SJSA1 (cell line): ENCODE measurements at regions not wholly inside any gene's neighbourhood (a gene's known extent, or its start where the extent isn't known, plus 50 kb on each side); places are given as distances from the start of the nearest gene placed in this dataset.

Source experiments
- DNase-seq, 2 experiments: peaks; one replicate each; pipeline ENCODE4 v3.0.0-alpha.2; 2015 to 2020; ENCODE audit warnings: low spot score in 2 of 2, low read depth in 1 of 2
- H3K27ac ChIP-seq: fragments of 250-450 bp; sonication (Bioruptor Pico); 2 replicates; pipeline ENCODE4 v1.5.1; 2020; ENCODE audit warnings: mild to moderate bottlenecking, moderate library complexity
- H3K27me3 ChIP-seq: fragments of 250-450 bp; sonication (Bioruptor Pico); replicated peaks from 2 replicates; pipeline ENCODE4 v1.5.1; 2020; ENCODE audit warnings: mild to moderate bottlenecking, moderate library complexity
- H3K36me3 ChIP-seq: fragments of 250-450 bp; sonication (Bioruptor Pico); 2 replicates; pipeline ENCODE4 v1.5.1; 2020; ENCODE audit warnings: mild to moderate bottlenecking
- H3K4me1 ChIP-seq: fragments of 250-450 bp; sonication (Bioruptor Pico); replicated peaks from 2 replicates; pipeline ENCODE4 v1.6.1; 2021; ENCODE audit warnings: mild to moderate bottlenecking
- H3K4me3 ChIP-seq: fragments of 250-450 bp; sonication (Bioruptor Pico); 2 replicates; pipeline ENCODE4 v1.5.1; 2020; ENCODE audit warnings: mild to moderate bottlenecking
- H3K9me3 ChIP-seq: fragments of 250-450 bp; sonication (Bioruptor Pico); replicated peaks from 2 replicates; pipeline ENCODE4 v1.5.1; 2020; ENCODE audit warnings: mild to moderate bottlenecking

- Histone ChIP-seq H3K4me1 (no peaks in the 10 kb centered on the region), H3K27me3 (no peaks in the 10 kb centered on the region), H3K36me3 (no peaks in the 10 kb centered on the region), H3K9me3 (no peaks in the 10 kb centered on the region), H3K27ac (no peak overlapping the region), H3K4me3 (no peak overlapping the region)
- no peak for DNase-seq
Measured at GRCh38 chr12:28050606-28051005, 78.1 kb upstream of the PTHLH start.

- DNase-seq, result no peak
- no peaks in the 10 kb centered on the region for H3K4me1 ChIP-seq
- H3K36me3 ChIP-seq, result no peaks in the 10 kb centered on the region
- H3K27ac ChIP-seq, result no peak overlapping the region
- no peak overlapping the region for H3K4me3 ChIP-seq
- H3K27me3 ChIP-seq, result no peaks in the 10 kb centered on the region
- H3K9me3 ChIP-seq, result no peaks in the 10 kb centered on the region
Measured at GRCh38 chr12:28051516-28052354, 79.2 kb upstream of the PTHLH start.

GRCh38 chr12:28053564-28053963 is 81.0 kb upstream of the PTHLH start:
- no peak overlapping the region for H3K27ac ChIP-seq
- H3K4me1 ChIP-seq, result peaks cover 8% of the 10 kb centered on the region
- DNase-seq, result no peak
- no peaks in the 10 kb centered on the region for H3K36me3 ChIP-seq
- H3K9me3 ChIP-seq, result no peaks in the 10 kb centered on the region
- no peak overlapping the region for H3K4me3 ChIP-seq
- no peaks in the 10 kb centered on the region for H3K27me3 ChIP-seq

DNA sequence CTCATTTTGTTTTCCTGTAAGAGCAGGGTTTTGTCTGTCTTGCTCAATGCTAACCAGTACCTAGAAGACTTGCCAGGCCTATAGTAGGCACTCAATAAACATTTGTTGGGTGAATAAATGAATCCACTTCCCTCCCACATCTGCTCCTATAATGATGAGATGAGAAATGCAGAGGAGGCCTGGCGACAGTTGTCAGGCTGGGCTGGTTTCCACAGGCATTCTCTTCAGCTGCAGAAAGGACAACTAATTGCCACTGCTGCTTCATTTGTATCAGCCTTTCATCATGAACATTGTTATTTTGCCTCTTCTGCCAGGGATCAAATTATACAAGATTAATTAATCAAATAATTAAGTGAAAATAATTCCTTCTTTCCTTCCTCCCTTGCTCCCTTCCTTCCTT is 82.0 kb upstream of the PTHLH start:
- Histone ChIP-seq H3K36me3 (no peaks in the 10 kb centered on the region), H3K27me3 (no peaks in the 10 kb centered on the region), H3K4me3 (no peak overlapping the region), H3K9me3 (no peaks in the 10 kb centered on the region), H3K27ac (no peak overlapping the region), H3K4me1 (peaks cover 8% of the 10 kb centered on the region)
- DNase-seq, result no peak

DNA sequence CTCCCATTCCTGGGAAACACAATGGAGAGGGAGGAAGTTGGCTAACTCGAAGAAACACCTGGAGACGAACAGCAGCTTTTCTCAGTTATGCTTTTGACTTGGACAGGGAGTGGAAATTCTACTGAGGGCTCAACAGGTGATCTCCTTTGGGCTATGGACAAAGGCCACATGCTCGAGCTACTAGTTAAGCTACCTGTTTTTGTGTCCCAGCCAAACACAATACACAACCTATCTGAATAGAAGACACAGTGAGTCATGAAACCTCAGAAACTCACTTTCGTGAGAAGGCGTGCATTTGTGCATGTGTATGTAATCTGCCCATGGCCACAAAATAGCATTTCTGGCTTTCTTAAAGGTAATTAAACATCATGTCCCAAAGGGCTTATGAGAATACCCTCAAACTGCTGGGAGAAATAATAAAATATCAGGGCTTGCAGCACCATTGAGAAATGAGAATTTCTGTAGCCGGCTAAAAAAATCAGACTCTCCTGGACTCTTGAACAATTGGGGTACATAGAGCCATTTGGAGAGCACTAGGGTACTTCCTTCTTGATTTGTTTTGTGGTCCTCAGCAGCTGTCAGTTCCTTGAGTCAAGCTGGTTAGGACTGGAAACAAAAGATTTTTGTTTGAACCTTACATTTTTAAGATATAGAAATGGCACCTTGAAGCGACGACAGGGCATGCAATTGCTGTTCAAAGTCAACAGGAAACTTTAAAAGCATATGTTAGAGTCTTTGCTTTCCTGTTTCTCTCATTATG is 85.5 kb upstream of the PTHLH start:
- DNase-seq, result peak in 1 of 2 experiments; percentile 20

GRCh38 chr12:28059220-28059619 is 86.7 kb upstream of the PTHLH start:
- no peak for DNase-seq
- H3K36me3 ChIP-seq, result no peaks in the 10 kb centered on the region
- H3K27me3 ChIP-seq, result no peaks in the 10 kb centered on the region
- peaks cover 8% of the 10 kb centered on the region for H3K4me1 ChIP-seq
- H3K9me3 ChIP-seq, result no peaks in the 10 kb centered on the region
- H3K4me3 ChIP-seq, result no peak overlapping the region
- no peak overlapping the region for H3K27ac ChIP-seq

More for the DNA sequence above, 85.5 kb upstream of the PTHLH start:
- Histone ChIP-seq H3K4me1 (peaks cover 8% of the 10 kb centered on the region), H3K27ac (no peak overlapping the region), H3K4me3 (no peak overlapping the region), H3K27me3 (no peaks in the 10 kb centered on the region), H3K9me3 (no peaks in the 10 kb centered on the region), H3K36me3 (no peaks in the 10 kb centered on the region)

DNA sequence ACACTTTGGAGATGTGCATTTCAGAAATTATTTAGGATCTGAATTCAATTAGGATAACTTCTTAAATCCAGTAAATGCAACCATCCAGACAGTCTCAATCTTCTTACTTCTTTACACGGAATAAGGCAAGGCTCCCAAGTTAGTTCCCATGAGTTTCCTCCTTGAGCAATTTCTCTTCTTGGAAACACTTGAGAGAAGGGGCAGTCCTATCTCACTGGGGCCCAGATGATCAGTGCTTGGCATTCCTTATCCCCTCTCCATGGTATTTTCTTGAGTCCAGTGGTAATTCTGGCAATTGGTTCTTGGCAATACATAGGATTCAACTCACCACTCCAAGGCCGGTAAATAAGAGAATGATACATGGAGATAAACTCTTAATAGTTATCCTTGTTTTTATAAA is 87.1 kb upstream of the PTHLH start:
- H3K27me3 ChIP-seq, result no peaks in the 10 kb centered on the region
- H3K36me3 ChIP-seq, result no peaks in the 10 kb centered on the region
- H3K9me3 ChIP-seq, result no peaks in the 10 kb centered on the region
- peaks cover 8% of the 10 kb centered on the region for H3K4me1 ChIP-seq
- no peak overlapping the region for H3K27ac ChIP-seq
- DNase-seq, result no peak
- H3K4me3 ChIP-seq, result no peak overlapping the region

GRCh38 chr12:28060871-28061270 is 88.3 kb upstream of the PTHLH start:
- H3K4me3 ChIP-seq, result no peak overlapping the region
- H3K9me3 ChIP-seq, result no peaks in the 10 kb centered on the region
- DNase-seq, result no peak
- H3K4me1 ChIP-seq, result peaks cover 8% of the 10 kb centered on the region
- H3K27me3 ChIP-seq, result no peaks in the 10 kb centered on the region
- H3K27ac ChIP-seq, result no peak overlapping the region
- H3K36me3 ChIP-seq, result no peaks in the 10 kb centered on the region

GRCh38 chr12:28063355-28063880 is 90.9 kb upstream of the PTHLH start:
- Histone ChIP-seq H3K9me3 (no peaks in the 10 kb centered on the region), H3K4me1 (peaks cover 1% of the 10 kb centered on the region; the same call in 1 of the 2 replicates), H3K4me3 (no peak overlapping the region), H3K27ac (no peak overlapping the region), H3K27me3 (no peaks in the 10 kb centered on the region), H3K36me3 (no peaks in the 10 kb centered on the region)
- DNase-seq, result no peak

GRCh38 chr12:28065374-28065773 is 92.8 kb upstream of the PTHLH start:
- Histone ChIP-seq H3K36me3 (no peaks in the 10 kb centered on the region), H3K4me1 (no peaks in the 10 kb centered on the region), H3K27ac (no peak overlapping the region), H3K9me3 (no peaks in the 10 kb centered on the region), H3K4me3 (no peak overlapping the region), H3K27me3 (no peaks in the 10 kb centered on the region)
- DNase-seq, result no peak

GRCh38 chr12:28065889-28066630 is 93.5 kb upstream of the PTHLH start:
- no peak for DNase-seq
- H3K27ac ChIP-seq, result no peak overlapping the region
- no peaks in the 10 kb centered on the region for H3K4me1 ChIP-seq
- no peaks in the 10 kb centered on the region for H3K27me3 ChIP-seq
- no peak overlapping the region for H3K4me3 ChIP-seq
- H3K9me3 ChIP-seq, result no peaks in the 10 kb centered on the region
- H3K36me3 ChIP-seq, result no peaks in the 10 kb centered on the region

GRCh38 chr12:28066879-28067278 is 94.3 kb upstream of the PTHLH start:
- no peak for DNase-seq
- no peak overlapping the region for H3K4me3 ChIP-seq

GRCh38 chr12:28068467-28068866 is 95.9 kb upstream of the PTHLH start:
- H3K27ac ChIP-seq, result no peak overlapping the region
- DNase-seq, result no peak
- no peaks in the 10 kb centered on the region for H3K9me3 ChIP-seq
- H3K4me3 ChIP-seq, result no peak overlapping the region
- no peaks in the 10 kb centered on the region for H3K4me1 ChIP-seq
- H3K36me3 ChIP-seq, result no peaks in the 10 kb centered on the region
- H3K27me3 ChIP-seq, result no peaks in the 10 kb centered on the region

More at GRCh38 chr12:28066879-28067278, 94.3 kb upstream of the PTHLH start:
- Histone ChIP-seq H3K9me3 (no peaks in the 10 kb centered on the region), H3K4me1 (no peaks in the 10 kb centered on the region), H3K27ac (no peak overlapping the region), H3K27me3 (no peaks in the 10 kb centered on the region), H3K36me3 (no peaks in the 10 kb centered on the region)
